ENCODE measurements at regions not wholly inside any gene's neighbourhood (a gene's known extent, or its start where the extent isn't known, plus 50 kb on each side); places are given as distances from the start of the nearest gene placed in this dataset.

GRCh38 chr4:13081830-13082229, 402.3 kb downstream of the RAB28 start:
- in situ Hi-C loops (cut with HindIII; ENCODE audit: low sequenced_read_pairs), result no loop called here

- in situ Hi-C loops (cut with HindIII; ENCODE audit: low sequenced_read_pairs), result no loop called here
Measured at GRCh38 chr4:13067077-13067476, 417.1 kb downstream of the RAB28 start.

- in situ Hi-C loops (cut with HindIII; ENCODE audit: low sequenced_read_pairs), result no loop called here
Measured at GRCh38 chr4:13059019-13059418, 425.1 kb downstream of the RAB28 start.

GRCh38 chr4:13056630-13057189, 427.4 kb downstream of the RAB28 start:
- in situ Hi-C loops (cut with HindIII; ENCODE audit: low sequenced_read_pairs), result no loop called here

GRCh38 chr4:13054420-13054970, 429.6 kb downstream of the RAB28 start:
- in situ Hi-C loops (cut with HindIII; ENCODE audit: low sequenced_read_pairs), result no loop called here

GRCh38 chr4:13047591-13047990, 436.5 kb downstream of the RAB28 start:
- in situ Hi-C loops (cut with HindIII; ENCODE audit: low sequenced_read_pairs), result no loop called here

- in situ Hi-C loops (cut with HindIII; ENCODE audit: low sequenced_read_pairs), result no loop called here
Measured at GRCh38 chr4:13036841-13037240, 447.3 kb downstream of the RAB28 start.

- in situ Hi-C loops (cut with HindIII; ENCODE audit: low sequenced_read_pairs), result no loop called here
Measured at GRCh38 chr4:13032936-13033335, 451.2 kb downstream of the RAB28 start.

GRCh38 chr4:13024147-13025105, 459.7 kb downstream of the RAB28 start:
- in situ Hi-C loops (cut with HindIII; ENCODE audit: low sequenced_read_pairs), result no loop called here

- in situ Hi-C loops (cut with HindIII; ENCODE audit: low sequenced_read_pairs), result no loop called here
Measured at GRCh38 chr4:13007802-13008470, 476.2 kb downstream of the RAB28 start.

GRCh38 chr4:12993923-12994322, 490.2 kb downstream of the RAB28 start:
- in situ Hi-C loops (cut with HindIII; ENCODE audit: low sequenced_read_pairs), result no loop called here

GRCh38 chr4:12987284-12987683, 496.9 kb downstream of the RAB28 start:
- in situ Hi-C loops (cut with HindIII; ENCODE audit: low sequenced_read_pairs), result no loop called here

GRCh38 chr4:12979797-12980196, 504.3 kb downstream of the RAB28 start:
- in situ Hi-C loops (cut with HindIII; ENCODE audit: low sequenced_read_pairs), result no loop called here

GRCh38 chr4:12978310-12978709, 505.8 kb downstream of the RAB28 start:
- in situ Hi-C loops (cut with HindIII; ENCODE audit: low sequenced_read_pairs), result no loop called here

GRCh38 chr4:12975511-12975910, 508.6 kb downstream of the RAB28 start:
- in situ Hi-C loops (cut with HindIII; ENCODE audit: low sequenced_read_pairs), result no loop called here

- in situ Hi-C loops (cut with HindIII; ENCODE audit: low sequenced_read_pairs), result no loop called here
Measured at GRCh38 chr4:12973522-12973921, 510.6 kb downstream of the RAB28 start.

- in situ Hi-C loops (cut with HindIII; ENCODE audit: low sequenced_read_pairs), result no loop called here
Measured at GRCh38 chr4:12968345-12968744, 515.8 kb downstream of the RAB28 start.

- in situ Hi-C loops (cut with HindIII; ENCODE audit: low sequenced_read_pairs), result no loop called here
Measured at GRCh38 chr4:12966726-12967125, 517.4 kb downstream of the RAB28 start.

GRCh38 chr4:12965334-12965733, 518.8 kb downstream of the RAB28 start:
- in situ Hi-C loops (cut with HindIII; ENCODE audit: low sequenced_read_pairs), result no loop called here

GRCh38 chr4:12963912-12964311, 520.2 kb downstream of the RAB28 start:
- in situ Hi-C loops (cut with HindIII; ENCODE audit: low sequenced_read_pairs), result no loop called here

GRCh38 chr4:12963291-12963690, 520.8 kb downstream of the RAB28 start:
- in situ Hi-C loops (cut with HindIII; ENCODE audit: low sequenced_read_pairs), result no loop called here
